ENCODE measurements at regions not wholly inside any gene's neighbourhood (a gene's known extent, or its start where the extent isn't known, plus 50 kb on each side); places are given as distances from the start of the nearest gene placed in this dataset.
A peak's percentile ranks its signal among the peaks of the same experiment; 100 is the strongest.

GRCh38 chr15:77821959-77822256 is 189.2 kb upstream of the LINGO1 start:
- ATAC-seq (ENCODE audit: low read depth) (no peak), DNase-seq (ENCODE audit: low spot score) (no peak)
- H3K9me3 ChIP-seq (ENCODE audit: severe bottlenecking) = no peaks in the 10 kb centered on the region
- H3K36me3 ChIP-seq (ENCODE audit: low read depth) = no peaks in the 10 kb centered on the region
- H3K4me1 ChIP-seq (ENCODE audit: insufficient read depth, poor library complexity, severe bottlenecking) = no peaks in the 10 kb centered on the region
- peaks cover 34% of the 10 kb centered on the region for H3K27me3 ChIP-seq (ENCODE audit: insufficient read depth, poor library complexity, severe bottlenecking)
- no peak for TF ChIP-seq CTCF (IDR thresholded peaks at IDR 0.05; ENCODE audit: poor library complexity, severe bottlenecking)
- H3K4me3 ChIP-seq (ENCODE audit: severe bottlenecking) = no peak overlapping the region
- H3K27ac ChIP-seq (ENCODE audit: poor library complexity, severe bottlenecking) = no peak overlapping the region

GRCh38 chr15:77821188-77821958 is 188.7 kb upstream of the LINGO1 start:
- ATAC-seq (ENCODE audit: low read depth) (peak; percentile 76), DNase-seq (ENCODE audit: low spot score) (no peak)
- TF ChIP-seq CTCF (IDR thresholded peaks at IDR 0.05; ENCODE audit: poor library complexity, severe bottlenecking) = peak; percentile 97
- H3K4me1 ChIP-seq (ENCODE audit: insufficient read depth, poor library complexity, severe bottlenecking) = no peaks in the 10 kb centered on the region
- H3K9me3 ChIP-seq (ENCODE audit: severe bottlenecking) = no peaks in the 10 kb centered on the region
- H3K27me3 ChIP-seq (ENCODE audit: insufficient read depth, poor library complexity, severe bottlenecking) = peaks cover 34% of the 10 kb centered on the region
- H3K4me3 ChIP-seq (ENCODE audit: severe bottlenecking) = no peak overlapping the region
- no peak overlapping the region for H3K27ac ChIP-seq (ENCODE audit: poor library complexity, severe bottlenecking)
- H3K36me3 ChIP-seq (ENCODE audit: low read depth) = no peaks in the 10 kb centered on the region

GRCh38 chr15:77819851-77820728 is 187.4 kb upstream of the LINGO1 start:
- peak overlapping the region; percentile 37 for H3K4me3 ChIP-seq (ENCODE audit: severe bottlenecking)
- TF ChIP-seq CTCF (IDR thresholded peaks at IDR 0.05; ENCODE audit: poor library complexity, severe bottlenecking) = peak; percentile 62
- DNase-seq (ENCODE audit: low spot score) (no peak), ATAC-seq (ENCODE audit: low read depth) (peak; percentile 64)
- peaks cover 34% of the 10 kb centered on the region for H3K27me3 ChIP-seq (ENCODE audit: insufficient read depth, poor library complexity, severe bottlenecking)
- no peak overlapping the region for H3K27ac ChIP-seq (ENCODE audit: poor library complexity, severe bottlenecking)
- no peaks in the 10 kb centered on the region for H3K4me1 ChIP-seq (ENCODE audit: insufficient read depth, poor library complexity, severe bottlenecking)
- no peaks in the 10 kb centered on the region for H3K9me3 ChIP-seq (ENCODE audit: severe bottlenecking)
- no peaks in the 10 kb centered on the region for H3K36me3 ChIP-seq (ENCODE audit: low read depth)

- Histone ChIP-seq H3K4me1 (ENCODE audit: insufficient read depth, poor library complexity, severe bottlenecking) (no peaks in the 10 kb centered on the region), H3K9me3 (ENCODE audit: severe bottlenecking) (no peaks in the 10 kb centered on the region), H3K36me3 (ENCODE audit: low read depth) (no peaks in the 10 kb centered on the region), H3K27me3 (ENCODE audit: insufficient read depth, poor library complexity, severe bottlenecking) (peaks cover 34% of the 10 kb centered on the region), H3K27ac (ENCODE audit: poor library complexity, severe bottlenecking) (no peak overlapping the region), H3K4me3 (ENCODE audit: severe bottlenecking) (peak overlapping the region; percentile 37)
- DNase-seq (ENCODE audit: low spot score) (no peak), ATAC-seq (ENCODE audit: low read depth) (no peak; the same call in 2 of the 3 replicates)
- TF ChIP-seq CTCF (IDR thresholded peaks at IDR 0.05; ENCODE audit: poor library complexity, severe bottlenecking) = no peak
Measured at GRCh38 chr15:77819048-77819850, 186.5 kb upstream of the LINGO1 start.

Measured in RWPE2 (cell line).